Neural progenitor cell (in vitro differentiated cells): ENCODE measurements at regions not wholly inside any gene's neighbourhood (a gene's known extent, or its start where the extent isn't known, plus 50 kb on each side); places are given as distances from the start of the nearest gene placed in this dataset.

Experiments used
- DNase-seq: peaks from one replicate; pipeline ENCODE4 v3.0.0-alpha.2; 2016; ENCODE audit warnings: low spot score
- H2AFZ ChIP-seq: fragments of 200-600 bp; sonication (generic); replicated peaks from 2 replicates; pipeline ENCODE4 v1.6.1; 2016; ENCODE audit warnings: antibody characterized with exemption
- H3F3A ChIP-seq: fragments of 200-600 bp; sonication (generic); 2 replicates; pipeline ENCODE4 v1.6.1; 2016; ENCODE audit warnings: antibody characterized with exemption, low read depth
- H3K27ac ChIP-seq: fragments of 200-600 bp; sonication (generic); 2 replicates; pipeline ENCODE4 v1.5.1; 2016; ENCODE audit warnings: mild to moderate bottlenecking
- H3K27me3 ChIP-seq: fragments of 200-600 bp; sonication (generic); 2 replicates; pipeline ENCODE4 v1.6.1; 2016; ENCODE audit warnings: mild to moderate bottlenecking, moderate library complexity
- H3K36me3 ChIP-seq: fragments of 200-600 bp; sonication (generic); 2 replicates; pipeline ENCODE4 v1.5.1; 2016
- H3K4me1 ChIP-seq: fragments of 200-600 bp; sonication (generic); 2 replicates; pipeline ENCODE4 v1.6.1; 2016; ENCODE audit warnings: mixed run types
- H3K4me2 ChIP-seq: fragments of 200-600 bp; sonication (generic); 2 replicates; pipeline ENCODE4 v1.6.1; 2016
- H3K4me3 ChIP-seq: fragments of 200-600 bp; sonication (generic); 2 replicates; pipeline ENCODE4 v1.5.1; 2016
- H3K79me2 ChIP-seq: fragments of 200-600 bp; sonication (generic); 2 replicates; pipeline ENCODE4 v1.6.1; 2016; ENCODE audit warnings: low read depth
- H3K9ac ChIP-seq: fragments of 200-600 bp; sonication (generic); 2 replicates; pipeline ENCODE4 v1.6.1; 2016
- H3K9me3 ChIP-seq: fragments of 200-600 bp; sonication (generic); 2 replicates; pipeline ENCODE4 v1.5.1; 2016; ENCODE audit warnings: low read depth
- H4K20me1 ChIP-seq: fragments of 200-600 bp; sonication (generic); 2 replicates; pipeline ENCODE4 v1.6.1; 2016; ENCODE audit warnings: low read depth
- H3K27ac Mint-ChIP-seq: 3 replicates; pipeline ENCODE4 v1.8.0; 2021; ENCODE audit warnings: mixed read lengths
- H3K27me3 Mint-ChIP-seq: 2 replicates; pipeline ENCODE4 v1.8.0; 2022; ENCODE audit warnings: low read depth, mild to moderate bottlenecking, inconsistent platforms, moderate library complexity, mixed read lengths; ENCODE audit not compliant: insufficient read depth
- H3K36me3 Mint-ChIP-seq: 3 replicates; pipeline ENCODE4 v1.8.0; 2021; ENCODE audit warnings: mixed read lengths
- H3K4me1 Mint-ChIP-seq: 3 replicates; pipeline ENCODE4 v1.8.0; 2021; ENCODE audit warnings: mixed read lengths
- H3K4me3 Mint-ChIP-seq: 3 replicates; pipeline ENCODE4 v1.8.0; 2021; ENCODE audit warnings: mild to moderate bottlenecking, moderate library complexity, mixed read lengths
- H3K9me3 Mint-ChIP-seq: 3 replicates; pipeline ENCODE4 v1.8.0; 2020; ENCODE audit warnings: mixed read lengths
- EZH2 ChIP-seq: fragments of 200-600 bp; sonication (generic); IDR thresholded peaks from 2 replicates; pipeline ENCODE4 v1.6.1; 2017; ENCODE audit warnings: antibody characterized with exemption, mild to moderate bottlenecking, moderate library complexity
- EZH2phosphoT487 ChIP-seq: fragments of 200-600 bp; sonication (generic); IDR thresholded peaks from 2 replicates; pipeline ENCODE4 v1.6.1; 2017; ENCODE audit warnings: antibody characterized with exemption
- TF ChIP-seq, protein P1 (sequence below): fragments of 200-600 bp; sonication (generic); IDR thresholded peaks from 2 replicates; pipeline ENCODE4 v1.5.1; 2017; ENCODE audit warnings: antibody characterized with exemption, mild to moderate bottlenecking

DNA sequence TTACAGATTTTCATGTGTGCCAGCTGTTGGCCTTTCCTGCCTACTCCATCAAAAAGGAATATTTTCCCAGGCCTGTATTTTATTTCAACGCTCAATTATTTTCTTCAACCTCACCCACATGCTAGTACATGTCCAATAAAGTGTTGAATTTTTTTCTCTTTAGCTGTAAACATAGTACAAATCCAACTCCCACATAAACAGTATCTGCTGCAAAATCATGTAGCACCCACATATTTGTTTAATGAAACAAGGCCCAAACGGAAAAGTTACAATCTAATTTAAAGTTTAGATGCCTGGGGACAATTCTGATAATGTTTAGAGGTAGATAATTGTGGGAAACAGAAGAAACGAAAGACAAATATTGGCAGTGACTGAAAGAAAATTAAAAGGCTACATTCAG, 275.4 kb upstream of the ACVR2A start:
- H2AFZ ChIP-seq = no peak overlapping the region
- peaks cover 4% of the 10 kb centered on the region for H3K9me3 Mint-ChIP-seq

DNA sequence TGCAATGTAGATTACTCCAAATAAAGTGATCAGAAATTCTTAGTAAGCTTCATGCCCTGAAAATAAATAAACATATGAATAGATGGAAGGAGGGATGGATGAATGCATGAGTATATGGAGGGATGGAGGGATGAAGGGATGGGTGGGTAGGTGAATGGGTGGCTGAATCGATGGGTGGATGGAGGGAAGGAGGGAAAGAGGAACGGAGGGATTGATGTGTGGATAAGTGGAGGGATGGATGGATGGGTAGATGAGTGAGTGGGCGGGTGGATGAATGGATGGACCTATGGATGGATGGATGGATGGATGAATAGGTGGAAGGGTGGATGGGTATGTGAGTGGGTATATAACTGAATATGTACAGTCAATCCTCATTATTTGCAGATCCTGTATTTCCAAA, 276.7 kb upstream of the ACVR2A start:
- Mint-ChIP-seq H3K36me3 (no peaks in the 10 kb centered on the region), H3K4me1 (no peaks in the 10 kb centered on the region), H3K4me3 (no peak overlapping the region), H3K27me3 (no peaks in the 10 kb centered on the region), H3K9me3 (peaks cover 4% of the 10 kb centered on the region), H3K27ac (no peak overlapping the region)
- Histone ChIP-seq H3F3A (no peaks in the 10 kb centered on the region), H3K27ac (no peak overlapping the region), H3K79me2 (no peaks in the 10 kb centered on the region), H3K4me2 (no peak overlapping the region), H3K27me3 (no peaks in the 10 kb centered on the region), H2AFZ (no peak overlapping the region), H3K4me3 (no peak overlapping the region), H3K9me3 (no peaks in the 10 kb centered on the region), H3K36me3 (no peaks in the 10 kb centered on the region), H3K4me1 (no peaks in the 10 kb centered on the region), H3K9ac (no peak overlapping the region), H4K20me1 (no peaks in the 10 kb centered on the region)
- no peak for TF ChIP-seq EZH2
- TF ChIP-seq, protein P1, sequence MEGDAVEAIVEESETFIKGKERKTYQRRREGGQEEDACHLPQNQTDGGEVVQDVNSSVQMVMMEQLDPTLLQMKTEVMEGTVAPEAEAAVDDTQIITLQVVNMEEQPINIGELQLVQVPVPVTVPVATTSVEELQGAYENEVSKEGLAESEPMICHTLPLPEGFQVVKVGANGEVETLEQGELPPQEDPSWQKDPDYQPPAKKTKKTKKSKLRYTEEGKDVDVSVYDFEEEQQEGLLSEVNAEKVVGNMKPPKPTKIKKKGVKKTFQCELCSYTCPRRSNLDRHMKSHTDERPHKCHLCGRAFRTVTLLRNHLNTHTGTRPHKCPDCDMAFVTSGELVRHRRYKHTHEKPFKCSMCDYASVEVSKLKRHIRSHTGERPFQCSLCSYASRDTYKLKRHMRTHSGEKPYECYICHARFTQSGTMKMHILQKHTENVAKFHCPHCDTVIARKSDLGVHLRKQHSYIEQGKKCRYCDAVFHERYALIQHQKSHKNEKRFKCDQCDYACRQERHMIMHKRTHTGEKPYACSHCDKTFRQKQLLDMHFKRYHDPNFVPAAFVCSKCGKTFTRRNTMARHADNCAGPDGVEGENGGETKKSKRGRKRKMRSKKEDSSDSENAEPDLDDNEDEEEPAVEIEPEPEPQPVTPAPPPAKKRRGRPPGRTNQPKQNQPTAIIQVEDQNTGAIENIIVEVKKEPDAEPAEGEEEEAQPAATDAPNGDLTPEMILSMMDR = no peak
- no peak for DNase-seq

More for the DNA sequence above, 275.4 kb upstream of the ACVR2A start:
- no peak for DNase-seq
- Histone ChIP-seq H3K4me1 (no peaks in the 10 kb centered on the region), H3K4me2 (no peak overlapping the region), H4K20me1 (no peaks in the 10 kb centered on the region), H3K27me3 (no peaks in the 10 kb centered on the region), H3K36me3 (no peaks in the 10 kb centered on the region), H3K4me3 (no peak overlapping the region), H3K79me2 (no peaks in the 10 kb centered on the region), H3K9me3 (no peaks in the 10 kb centered on the region), H3F3A (no peaks in the 10 kb centered on the region), H3K9ac (no peak overlapping the region), H3K27ac (no peak overlapping the region)
- Mint-ChIP-seq H3K27ac (no peak overlapping the region), H3K36me3 (no peaks in the 10 kb centered on the region), H3K27me3 (no peaks in the 10 kb centered on the region), H3K4me1 (no peaks in the 10 kb centered on the region), H3K4me3 (no peak overlapping the region)
- no peak for TF ChIP-seq EZH2phosphoT487
- TF ChIP-seq, protein P1 = no peak
- no peak for TF ChIP-seq EZH2

DNA sequence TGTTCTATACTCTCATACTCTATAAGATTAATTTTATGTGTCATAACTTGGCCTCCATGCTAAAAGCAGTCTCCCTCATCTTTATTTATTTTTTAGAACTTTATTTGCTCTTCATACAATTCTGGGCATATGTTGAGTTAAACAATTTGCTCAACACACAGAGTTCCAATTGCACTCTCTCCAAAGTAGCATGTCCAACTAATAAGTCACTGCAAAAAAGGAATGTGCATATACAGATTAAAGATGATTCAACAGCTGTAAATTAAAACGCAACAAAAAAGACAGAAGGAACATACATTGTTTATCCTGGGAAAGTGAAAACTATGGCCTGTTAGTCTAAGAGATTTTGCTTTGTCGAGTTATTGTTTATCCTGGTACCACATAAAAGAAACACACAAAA, 277.7 kb upstream of the ACVR2A start:
- H3K36me3 ChIP-seq = no peaks in the 10 kb centered on the region
- Mint-ChIP-seq H3K4me3 (no peak overlapping the region), H3K27ac (no peak overlapping the region), H3K36me3 (no peaks in the 10 kb centered on the region), H3K27me3 (no peaks in the 10 kb centered on the region), H3K9me3 (peaks cover 4% of the 10 kb centered on the region), H3K4me1 (no peaks in the 10 kb centered on the region)
- no peak overlapping the region for H3K4me3 ChIP-seq
- no peaks in the 10 kb centered on the region for H3K27me3 ChIP-seq
- no peak overlapping the region for H2AFZ ChIP-seq
- H3K9ac ChIP-seq = no peak overlapping the region
- no peaks in the 10 kb centered on the region for H3K79me2 ChIP-seq
- DNase-seq = no peak
- TF ChIP-seq, protein P1 = no peak
- TF ChIP-seq EZH2phosphoT487 = no peak
- no peak for TF ChIP-seq EZH2
- no peaks in the 10 kb centered on the region for H4K20me1 ChIP-seq
- H3F3A ChIP-seq = no peaks in the 10 kb centered on the region
- no peaks in the 10 kb centered on the region for H3K9me3 ChIP-seq
- H3K27ac ChIP-seq = no peak overlapping the region
- H3K4me2 ChIP-seq = no peak overlapping the region
- no peaks in the 10 kb centered on the region for H3K4me1 ChIP-seq
